ENCODE measurements at regions not wholly inside any gene's neighbourhood (a gene's known extent, or its start where the extent isn't known, plus 50 kb on each side); places are given as distances from the start of the nearest gene placed in this dataset.

DNA sequence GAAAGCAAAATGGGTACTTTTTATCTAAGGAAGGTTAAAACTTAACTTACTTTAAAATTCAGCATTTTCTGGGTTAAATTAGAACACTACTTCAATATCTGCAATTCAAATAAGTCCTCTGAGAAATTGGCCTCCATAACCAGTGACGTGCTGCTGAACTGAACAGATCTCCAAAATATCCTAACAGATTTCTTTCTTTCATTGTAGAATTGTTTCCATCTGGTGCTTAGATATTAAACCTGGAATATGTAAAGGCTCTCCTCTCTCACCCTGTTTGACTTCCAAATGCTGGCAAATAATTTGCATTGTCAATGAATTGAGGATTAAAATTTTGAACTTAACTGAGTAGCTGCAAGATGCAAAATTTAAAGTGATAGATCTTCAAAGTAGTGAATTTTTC lies 316.9 kb upstream of the CXADR start:
- TF ChIP-seq, protein P1, sequence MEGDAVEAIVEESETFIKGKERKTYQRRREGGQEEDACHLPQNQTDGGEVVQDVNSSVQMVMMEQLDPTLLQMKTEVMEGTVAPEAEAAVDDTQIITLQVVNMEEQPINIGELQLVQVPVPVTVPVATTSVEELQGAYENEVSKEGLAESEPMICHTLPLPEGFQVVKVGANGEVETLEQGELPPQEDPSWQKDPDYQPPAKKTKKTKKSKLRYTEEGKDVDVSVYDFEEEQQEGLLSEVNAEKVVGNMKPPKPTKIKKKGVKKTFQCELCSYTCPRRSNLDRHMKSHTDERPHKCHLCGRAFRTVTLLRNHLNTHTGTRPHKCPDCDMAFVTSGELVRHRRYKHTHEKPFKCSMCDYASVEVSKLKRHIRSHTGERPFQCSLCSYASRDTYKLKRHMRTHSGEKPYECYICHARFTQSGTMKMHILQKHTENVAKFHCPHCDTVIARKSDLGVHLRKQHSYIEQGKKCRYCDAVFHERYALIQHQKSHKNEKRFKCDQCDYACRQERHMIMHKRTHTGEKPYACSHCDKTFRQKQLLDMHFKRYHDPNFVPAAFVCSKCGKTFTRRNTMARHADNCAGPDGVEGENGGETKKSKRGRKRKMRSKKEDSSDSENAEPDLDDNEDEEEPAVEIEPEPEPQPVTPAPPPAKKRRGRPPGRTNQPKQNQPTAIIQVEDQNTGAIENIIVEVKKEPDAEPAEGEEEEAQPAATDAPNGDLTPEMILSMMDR (IDR thresholded peaks at IDR 0.05) = no peak
- TF ChIP-seq POLR2AphosphoS5 (IDR thresholded peaks at IDR 0.05) = no peak
- TF ChIP-seq POLR2A (IDR thresholded peaks at IDR 0.05) = no peak
- TF ChIP-seq EP300 (IDR thresholded peaks at IDR 0.05) = no peak

Data from suprapubic skin (tissue), 4 donors.